CD14-positive monocyte (primary cell): ENCODE measurements at regions not wholly inside any gene's neighbourhood (a gene's known extent, or its start where the extent isn't known, plus 50 kb on each side); places are given as distances from the start of the nearest gene placed in this dataset.

Experiments used
- DNase-seq, 3 donors: peaks; one replicate each; pipeline ENCODE4 v3.0.0-alpha.2; 2011 to 2022
- H2AFZ ChIP-seq: 2 replicates; pipeline ENCODE4 v1.6.0; 2012; ENCODE audit warnings: mild to moderate bottlenecking, low read depth, low read length, inconsistent platforms; ENCODE audit not compliant: insufficient read depth, poor library complexity, severe bottlenecking
- H3K27ac ChIP-seq, 2 donors: 1 replicate in 1 of 2; 2 replicates in 1 of 2; pipeline ENCODE4 v1.5.1; 2012 to 2013; ENCODE audit warnings: low read length in 2 of 2, control low read depth in 1 of 2, inconsistent platforms in 1 of 2, low read depth in 1 of 2, mild to moderate bottlenecking in 1 of 2
- H3K27me3 ChIP-seq, 2 donors: one replicate each; pipeline versions ENCODE4 v1.6.0 to v1.6.1; 2011 to 2013; ENCODE audit warnings: low read length in 2 of 2; ENCODE audit not compliant: control insufficient read depth in 2 of 2, insufficient read depth in 2 of 2
- H3K36me3 ChIP-seq, 2 donors: replicated peaks in 1 of 2; 1 replicate in 1 of 2; 2 replicates in 1 of 2; pipeline versions ENCODE4 v1.5.1 to v1.6.1; 2012 to 2013; ENCODE audit warnings: low read length in 2 of 2, control low read depth in 1 of 2, inconsistent platforms in 1 of 2, mild to moderate bottlenecking in 1 of 2; ENCODE audit not compliant: insufficient read depth in 2 of 2, control insufficient read depth in 1 of 2
- H3K4me1 ChIP-seq, 2 donors: 1 replicate in 1 of 2; 2 replicates in 1 of 2; pipeline versions ENCODE4 v1.5.1 to v1.6.1; 2012 to 2013; ENCODE audit warnings: low read length in 2 of 2, control low read depth in 1 of 2, inconsistent platforms in 1 of 2, mild to moderate bottlenecking in 1 of 2, moderate library complexity in 1 of 2; ENCODE audit not compliant: insufficient read depth in 2 of 2, control insufficient read depth in 1 of 2
- H3K4me2 ChIP-seq: replicated peaks from 2 replicates; pipeline ENCODE3; 2012; ENCODE audit warnings: low read length, moderate library complexity, mild to moderate bottlenecking; ENCODE audit not compliant: poor library complexity, severe bottlenecking; ENCODE audit errors: extremely low read depth
- H3K4me3 ChIP-seq, 3 experiments: fragments of 200-600 bp in 1 of 3; sonication (generic) in 1 of 3; replicated peaks in 1 of 3; 1 replicate in 2 of 3; 2 replicates in 1 of 3; pipeline ENCODE4 v1.5.1; 2011 to 2013; ENCODE audit warnings: low read length in 3 of 3, mild to moderate bottlenecking in 3 of 3, control low read depth in 2 of 3, low read depth in 2 of 3, inconsistent platforms in 1 of 3, moderate library complexity in 1 of 3
- H3K79me2 ChIP-seq: 2 replicates; pipeline ENCODE4 v1.6.0; 2012; ENCODE audit warnings: mild to moderate bottlenecking, control low read depth, inconsistent platforms, low read length, moderate library complexity; ENCODE audit not compliant: insufficient read depth
- H3K9ac ChIP-seq: 2 replicates; pipeline ENCODE4 v1.6.0; 2017; ENCODE audit warnings: low read length, mild to moderate bottlenecking; ENCODE audit not compliant: insufficient read depth, poor library complexity, severe bottlenecking
- H3K9me3 ChIP-seq, 2 donors: replicated peaks in 1 of 2; 1 replicate in 1 of 2; 2 replicates in 1 of 2; pipeline versions ENCODE4 v1.5.1 to v1.6.1; 2012 to 2013; ENCODE audit warnings: low read length in 2 of 2, control low read depth in 1 of 2; ENCODE audit not compliant: control insufficient read depth in 1 of 2, insufficient read depth in 1 of 2
- H4K20me1 ChIP-seq: 2 replicates; pipeline ENCODE4 v1.6.0; 2012; ENCODE audit warnings: mild to moderate bottlenecking, low read length, control low read depth, moderate library complexity; ENCODE audit not compliant: insufficient read depth
- H3K27ac Mint-ChIP-seq, 7 donors: one replicate each; pipeline ENCODE4 v1.8.0; 2020; ENCODE audit warnings: mild to moderate bottlenecking in 7 of 7, mixed read lengths in 7 of 7, moderate library complexity in 6 of 7, inconsistent platforms in 2 of 7
- H3K27me3 Mint-ChIP-seq, 3 donors: one replicate each; pipeline ENCODE4 v1.8.0; 2021 to 2022; ENCODE audit warnings: low read depth in 3 of 3, mild to moderate bottlenecking in 3 of 3, mixed read lengths in 3 of 3, moderate library complexity in 3 of 3, inconsistent platforms in 1 of 3
- H3K36me3 Mint-ChIP-seq, 2 donors: one replicate each; pipeline ENCODE4 v1.8.0; 2020; ENCODE audit warnings: mixed read lengths in 2 of 2, inconsistent platforms in 1 of 2, mild to moderate bottlenecking in 1 of 2
- H3K4me1 Mint-ChIP-seq: one replicate; pipeline ENCODE4 v1.8.0; 2020; ENCODE audit warnings: mild to moderate bottlenecking, mixed read lengths
- H3K4me3 Mint-ChIP-seq, 2 donors: one replicate each; pipeline ENCODE4 v1.8.0; 2020; ENCODE audit warnings: mild to moderate bottlenecking in 2 of 2, mixed read lengths in 2 of 2, moderate library complexity in 1 of 2
- H3K9me3 Mint-ChIP-seq, 7 donors: one replicate each; pipeline ENCODE4 v1.8.0; 2020 to 2022; ENCODE audit warnings: mixed read lengths in 7 of 7, mild to moderate bottlenecking in 6 of 7, moderate library complexity in 6 of 7, inconsistent platforms in 2 of 7
- CTCF ChIP-seq: fragments of 200-600 bp; IDR thresholded peaks from one replicate; pipeline ENCODE4 v1.8.0; 2022; ENCODE audit warnings: antibody characterized with exemption, mild to moderate bottlenecking
- WGBS: methylation state at CpG from one replicate; pipeline ENCODE4 v1.1.5; 2013; ENCODE audit warnings: missing lambda C conversion rate; ENCODE audit not compliant: insufficient coverage; 5-methylcytosine and 5-hydroxymethylcytosine counted together
- intact Hi-C, 2 donors: fragments of 100-400 bp; cut with micrococcal nuclease; formaldehyde crosslinking; loops; one replicate each; pipeline versions ENCODE4 v1.15.0 to v1.15.1; 2023

DNA sequence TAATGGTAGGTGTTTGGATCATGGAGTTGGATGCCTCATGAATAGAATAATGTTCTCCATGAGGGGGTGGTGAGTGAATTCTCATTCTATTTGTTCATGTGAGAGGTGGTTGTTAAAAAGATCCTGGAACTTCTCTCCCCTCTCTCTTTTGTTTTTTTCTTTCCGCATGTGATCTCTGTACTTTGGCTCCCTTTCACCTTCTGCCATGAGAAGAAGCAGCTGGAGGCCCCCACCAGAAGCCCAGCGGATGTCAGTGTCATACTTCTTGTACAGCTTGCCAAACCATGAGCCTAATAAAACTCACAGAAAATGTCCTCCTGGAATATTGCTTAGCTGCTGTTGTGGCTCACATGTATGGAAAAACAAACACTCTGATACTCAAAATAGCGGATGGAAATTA lies 1212.3 kb upstream of the NCAM2 start:
- no peak overlapping the region for H3K4me3 ChIP-seq
- H3K4me1 Mint-ChIP-seq = no peaks in the 10 kb centered on the region
- WGBS = 100% methylated on average over 1 of the region's 3 CpGs

DNA sequence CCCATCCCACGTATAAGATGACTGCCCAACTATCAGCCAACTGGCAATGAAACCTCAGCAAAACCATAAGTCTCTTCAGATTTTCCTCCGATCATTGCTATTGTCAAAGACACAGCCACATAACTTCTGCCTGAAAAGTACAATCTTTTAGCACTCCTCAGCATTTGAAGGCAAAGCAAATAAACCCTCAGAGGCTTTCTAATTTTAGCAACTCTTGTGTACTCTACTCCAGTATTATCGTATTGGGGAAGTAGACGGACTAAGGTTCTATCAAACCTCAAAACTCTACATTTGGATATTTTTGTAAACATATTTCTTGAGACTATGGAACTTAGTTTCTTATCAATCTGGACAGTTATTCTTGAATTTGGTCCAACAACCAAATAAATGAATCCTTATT lies 1206.2 kb upstream of the NCAM2 start:
- no peaks in the 10 kb centered on the region for H3K36me3 Mint-ChIP-seq

More for the DNA sequence above, 1212.3 kb upstream of the NCAM2 start:
- Histone ChIP-seq H4K20me1 (no peaks in the 10 kb centered on the region), H3K9me3 (peaks cover 17 to 20% of the 10 kb centered on the region in 2 donors), H3K27me3 (no peaks in the 10 kb centered on the region), H3K4me2 (no peak overlapping the region), H3K27ac (no peak overlapping the region), H3K79me2 (no peaks in the 10 kb centered on the region), H2AFZ (no peak overlapping the region), H3K4me1 (no peaks in the 10 kb centered on the region), H3K36me3 (no peaks in the 10 kb centered on the region), H3K9ac (no peak overlapping the region)
- H3K9me3 Mint-ChIP-seq = peaks cover 4 to 24% (median 15%) of the 10 kb centered on the region in 7 donors
- intact Hi-C loops = no loop called here
- DNase-seq = no peak
- H3K27ac Mint-ChIP-seq = no peak overlapping the region
- no peaks in the 10 kb centered on the region for H3K36me3 Mint-ChIP-seq
- no peak overlapping the region for H3K4me3 Mint-ChIP-seq
- H3K27me3 Mint-ChIP-seq = no peaks in the 10 kb centered on the region
- TF ChIP-seq CTCF = no peak

More for the DNA sequence above, 1206.2 kb upstream of the NCAM2 start:
- H3K27me3 Mint-ChIP-seq = no peaks in the 10 kb centered on the region
- no peak overlapping the region for H3K4me2 ChIP-seq
- no peak overlapping the region for H3K27ac ChIP-seq
- no peak overlapping the region for H3K4me3 Mint-ChIP-seq
- H3K9me3 ChIP-seq = peaks cover 0 to 9% of the 10 kb centered on the region in 2 donors
- H3K4me1 ChIP-seq = no peaks in the 10 kb centered on the region
- H3K27me3 ChIP-seq = no peaks in the 10 kb centered on the region
- no peaks in the 10 kb centered on the region for H3K4me1 Mint-ChIP-seq
- no peak for TF ChIP-seq CTCF
- intact Hi-C loops = no loop called here
- H3K27ac Mint-ChIP-seq = no peak overlapping the region
- no peaks in the 10 kb centered on the region for H4K20me1 ChIP-seq
- H3K79me2 ChIP-seq = no peaks in the 10 kb centered on the region
- WGBS = 96% methylated on average over 2 of the region's 4 CpGs
- no peak overlapping the region for H2AFZ ChIP-seq
- H3K9ac ChIP-seq = no peak overlapping the region
- H3K4me3 ChIP-seq = no peak overlapping the region
- no peaks in the 10 kb centered on the region for H3K36me3 ChIP-seq
- DNase-seq = no peak
- H3K9me3 Mint-ChIP-seq = peaks cover 0 to 8% (median 4%) of the 10 kb centered on the region in 7 donors
